T-cell (primary cell): ENCODE measurements at regions not wholly inside any gene's neighbourhood (a gene's known extent, or its start where the extent isn't known, plus 50 kb on each side); places are given as distances from the start of the nearest gene placed in this dataset.

Source experiments
- ATAC-seq, 4 experiments: fragments of 200-7000 bp in 3 of 4; fragments of 150-1000 bp in 1 of 4; cut with Tn5 transposase; replicated peaks in 1 of 4; 1 replicate in 3 of 4; 2 replicates in 1 of 4; pipeline ENCODE4 v1.10.0; 2021; ENCODE audit warnings: moderate library complexity in 3 of 4, mild to moderate bottlenecking in 2 of 4, moderate number of reproducible peaks in 1 of 4
- CTCF ChIA-PET, 2 donors: fragments of 300-600 bp; sonication (Branson Sonifier 250); formaldehyde crosslinking; loops; one replicate each; lab custom pipeline; 2022; ENCODE audit warnings: antibody characterized with exemption in 2 of 2; lab: Charles Lee
- POLR2A ChIA-PET, 2 donors: fragments of 300-600 bp; sonication (Branson Sonifier 250); formaldehyde crosslinking; loops; one replicate each; lab custom pipeline; 2022; ENCODE audit warnings: antibody characterized with exemption in 2 of 2; lab: Charles Lee
- DNase-seq, 35 experiments: peaks; one replicate each; pipeline versions ENCODE4 v3.0.0 to v3.0.0-alpha.2; 2013 to 2023
- H3K27ac ChIP-seq: one replicate; pipeline ENCODE4 v1.5.1; 2013; ENCODE audit warnings: low read length
- H3K27me3 ChIP-seq, 2 experiments: replicated peaks in 1 of 2; 1 replicate in 1 of 2; 2 replicates in 1 of 2; pipeline versions ENCODE4 v1.6.1 to v1.7.0; 2013; ENCODE audit warnings: low read length in 1 of 2, mixed read lengths in 1 of 2; ENCODE audit not compliant: control insufficient read depth in 2 of 2, insufficient read depth in 2 of 2; ENCODE audit errors: extremely low read depth in 1 of 2
- H3K36me3 ChIP-seq, 2 donors: 1 replicate in 1 of 2; 2 replicates in 1 of 2; pipeline versions ENCODE4 v1.6.1 to v1.7.0; 2013; ENCODE audit warnings: low read length in 1 of 2; ENCODE audit not compliant: control insufficient read depth in 2 of 2, insufficient read depth in 1 of 2; ENCODE audit errors: extremely low read depth in 1 of 2
- H3K4me1 ChIP-seq, 2 experiments: 1 replicate in 1 of 2; 2 replicates in 1 of 2; pipeline versions ENCODE4 v1.6.1 to v1.7.0; 2013; ENCODE audit warnings: low read length in 2 of 2, mixed read lengths in 1 of 2; ENCODE audit not compliant: insufficient read depth in 2 of 2, control insufficient read depth in 1 of 2; ENCODE audit errors: extremely low read depth in 1 of 2
- H3K4me3 ChIP-seq, 2 donors: 1 replicate in 1 of 2; 2 replicates in 1 of 2; pipeline versions ENCODE4 v1.5.1 to v1.7.0; 2013; ENCODE audit warnings: mild to moderate bottlenecking in 2 of 2, low read length in 1 of 2, moderate library complexity in 1 of 2; ENCODE audit not compliant: control insufficient read depth in 1 of 2; ENCODE audit errors: extremely low read depth in 1 of 2
- H3K9me3 ChIP-seq: 2 replicates; pipeline ENCODE4 v1.7.0; 2013
- H3K27ac Mint-ChIP-seq, 2 donors: one replicate each; pipeline ENCODE4 v1.8.0; 2020 to 2021; ENCODE audit warnings: mild to moderate bottlenecking in 2 of 2, mixed read lengths in 2 of 2
- H3K27me3 Mint-ChIP-seq, 2 donors: one replicate each; pipeline ENCODE4 v1.8.0; 2021 to 2022; ENCODE audit warnings: mixed read lengths in 2 of 2
- H3K36me3 Mint-ChIP-seq: one replicate; pipeline ENCODE4 v1.8.0; 2021; ENCODE audit warnings: mixed read lengths
- H3K4me1 Mint-ChIP-seq, 3 donors: one replicate each; pipeline ENCODE4 v1.8.0; 2020 to 2022; ENCODE audit warnings: mixed read lengths in 3 of 3, mild to moderate bottlenecking in 1 of 3
- H3K4me3 Mint-ChIP-seq, 3 donors: one replicate each; pipeline ENCODE4 v1.8.0; 2020 to 2022; ENCODE audit warnings: mild to moderate bottlenecking in 3 of 3, mixed read lengths in 3 of 3, moderate library complexity in 3 of 3
- H3K9me3 Mint-ChIP-seq, 3 donors: one replicate each; pipeline ENCODE4 v1.8.0; 2020 to 2022; ENCODE audit warnings: mixed read lengths in 3 of 3
- WGBS: methylation state at CpG from one replicate; pipeline ENCODE4 v1.1.5; 2013; ENCODE audit warnings: missing lambda C conversion rate; ENCODE audit not compliant: insufficient coverage; 5-methylcytosine and 5-hydroxymethylcytosine counted together

DNA sequence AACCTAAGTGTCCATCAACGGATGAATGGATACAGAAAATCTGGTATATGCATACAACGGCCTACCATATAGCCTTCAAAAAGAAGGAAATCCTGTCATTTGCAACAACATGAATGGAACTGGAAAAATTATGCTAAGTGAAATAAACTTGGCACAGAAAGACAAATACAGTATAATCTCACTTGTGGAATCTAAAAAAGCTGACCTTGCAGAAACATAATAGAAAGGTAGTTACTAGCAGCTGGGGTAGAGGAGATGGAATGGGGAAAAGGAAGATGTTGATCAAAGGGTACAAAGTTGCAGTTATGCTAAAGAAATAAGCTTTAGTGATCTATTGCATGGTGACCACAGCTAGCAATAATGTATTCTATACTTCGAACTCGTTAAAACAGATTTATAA lies 444.1 kb downstream of the OCA2 start:
- Histone ChIP-seq H3K27me3 (no peaks in the 10 kb centered on the region), H3K9me3 (no peaks in the 10 kb centered on the region), H3K4me3 (no peak overlapping the region), H3K36me3 (no peaks in the 10 kb centered on the region), H3K4me1 (no peaks in the 10 kb centered on the region), H3K27ac (no peak overlapping the region)
- DNase-seq (no peak), ATAC-seq (no peak)
- ChIA-PET CTCF (no interaction called here), POLR2A (no interaction called here)
- no peaks in the 10 kb centered on the region for H3K4me1 Mint-ChIP-seq
- no peak overlapping the region for H3K27ac Mint-ChIP-seq
- H3K9me3 Mint-ChIP-seq = peaks cover 7 to 18% (median 7%) of the 10 kb centered on the region in 3 donors
- no peaks in the 10 kb centered on the region for H3K36me3 Mint-ChIP-seq
- no peaks in the 10 kb centered on the region for H3K27me3 Mint-ChIP-seq
- WGBS = no CpG with 5 or more reads among the region's 4 CpGs
- no peak overlapping the region for H3K4me3 Mint-ChIP-seq

DNA sequence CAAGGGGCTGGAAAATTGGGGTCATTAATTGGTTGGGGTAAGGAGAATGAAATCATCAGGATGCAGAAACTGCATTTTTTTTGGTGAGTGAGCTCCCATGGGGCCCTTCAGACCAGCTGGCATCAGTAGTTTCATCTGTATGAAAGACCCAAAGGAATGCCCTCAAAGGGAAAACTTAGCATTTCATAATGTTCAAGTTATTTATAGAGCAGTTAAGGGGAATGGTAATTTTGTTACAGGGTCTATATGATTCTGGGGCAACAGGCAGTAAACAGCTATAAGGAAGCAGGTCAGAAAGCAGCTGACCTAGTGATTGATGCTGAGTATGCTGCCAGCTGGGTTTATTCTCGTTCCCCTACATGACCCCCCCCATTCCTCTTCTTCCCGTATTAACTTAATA lies 448.9 kb downstream of the OCA2 start:
- DNase-seq (no peak), ATAC-seq (no peak)
- no peak overlapping the region for H3K27ac ChIP-seq
- H3K9me3 ChIP-seq = no peaks in the 10 kb centered on the region
- Mint-ChIP-seq H3K4me1 (no peaks in the 10 kb centered on the region), H3K27ac (no peak overlapping the region), H3K4me3 (no peak overlapping the region), H3K36me3 (no peaks in the 10 kb centered on the region), H3K9me3 (peaks cover 6 to 7% (median 6%) of the 10 kb centered on the region in 3 donors), H3K27me3 (no peaks in the 10 kb centered on the region)
- CTCF ChIA-PET = no interaction called here
- H3K4me1 ChIP-seq = no peaks in the 10 kb centered on the region
- no CpG with 5 or more reads among the region's 2 CpGs for WGBS
- POLR2A ChIA-PET = no interaction called here
- H3K36me3 ChIP-seq = no peaks in the 10 kb centered on the region
- no peak overlapping the region for H3K4me3 ChIP-seq
- H3K27me3 ChIP-seq = no peaks in the 10 kb centered on the region

DNA sequence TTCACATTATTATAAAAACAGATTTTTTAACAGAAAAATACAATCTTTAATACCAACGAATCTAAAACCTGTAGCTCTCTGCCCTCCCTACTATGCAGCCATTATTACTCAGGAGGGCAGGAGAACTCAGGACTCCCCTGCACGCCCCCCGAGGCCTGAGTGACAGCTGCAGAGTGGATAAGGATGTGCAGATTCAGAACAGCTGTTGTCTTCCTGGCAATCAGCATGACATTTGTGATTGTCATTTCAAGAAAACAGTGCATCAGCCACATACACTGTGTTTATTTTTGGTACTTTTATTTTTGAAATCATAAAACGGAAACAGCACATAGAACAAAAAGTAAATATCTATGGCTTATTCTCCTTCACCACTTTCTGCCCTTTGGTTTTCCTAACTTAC lies 450.8 kb downstream of the OCA2 start:
- no peaks in the 10 kb centered on the region for H3K4me1 Mint-ChIP-seq
- H3K27ac ChIP-seq = no peak overlapping the region
- no peak overlapping the region for H3K4me3 ChIP-seq
- no peaks in the 10 kb centered on the region for H3K9me3 ChIP-seq
- no peak overlapping the region for H3K4me3 Mint-ChIP-seq
- H3K27me3 ChIP-seq = no peaks in the 10 kb centered on the region
- peaks cover under 1 to 16% (median 8%) of the 10 kb centered on the region in 3 donors for H3K9me3 Mint-ChIP-seq
- H3K36me3 Mint-ChIP-seq = no peaks in the 10 kb centered on the region
- H3K27me3 Mint-ChIP-seq = no peaks in the 10 kb centered on the region
- ChIA-PET POLR2A (no interaction called here), CTCF (interaction anchor here in 1 of 2 donors (0.6 kb wide), 1 partner anchor 12 kb away, joined by 3 read pairs; no protein-coding TSS in a partner anchor)
- ATAC-seq (no peak), DNase-seq (no peak)
- no peaks in the 10 kb centered on the region for H3K4me1 ChIP-seq
- no peaks in the 10 kb centered on the region for H3K36me3 ChIP-seq
- no peak overlapping the region for H3K27ac Mint-ChIP-seq
- no CpG with 5 or more reads among the region's 4 CpGs for WGBS

DNA sequence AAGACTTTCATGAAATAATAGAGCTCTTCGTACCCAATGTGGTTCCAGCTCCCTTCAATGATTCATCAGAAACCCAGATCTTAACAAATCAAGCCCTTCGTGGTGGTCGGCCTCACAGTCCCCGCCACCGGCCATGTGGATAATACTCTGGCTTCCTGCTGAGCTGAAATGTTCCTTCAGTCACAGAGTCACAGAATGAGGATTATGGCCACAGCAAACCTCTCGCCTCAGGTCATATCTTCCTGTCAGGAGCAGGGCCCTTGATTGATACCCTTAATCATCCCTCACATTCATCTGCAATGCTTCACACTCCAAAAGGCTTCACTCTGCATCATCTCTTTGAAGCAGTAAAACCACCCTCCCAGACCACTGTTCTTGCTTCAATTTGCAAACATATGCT lies 452.6 kb downstream of the OCA2 start:
- no peaks in the 10 kb centered on the region for H3K36me3 ChIP-seq
- H3K4me1 Mint-ChIP-seq = no peaks in the 10 kb centered on the region
- H3K27me3 ChIP-seq = no peaks in the 10 kb centered on the region
- no peaks in the 10 kb centered on the region for H3K9me3 ChIP-seq
- WGBS = 88% methylated on average over 4 of the region's 6 CpGs
- no peaks in the 10 kb centered on the region for H3K27me3 Mint-ChIP-seq
- no peak overlapping the region for H3K27ac Mint-ChIP-seq
- no peaks in the 10 kb centered on the region for H3K36me3 Mint-ChIP-seq
- H3K4me3 Mint-ChIP-seq = no peak overlapping the region
- H3K9me3 Mint-ChIP-seq = peaks cover 17 to 29% (median 20%) of the 10 kb centered on the region in 3 donors
- H3K4me1 ChIP-seq = no peaks in the 10 kb centered on the region
- no peak overlapping the region for H3K27ac ChIP-seq
- no peak overlapping the region for H3K4me3 ChIP-seq
- no peak for DNase-seq
- CTCF ChIA-PET = interaction anchor here in 1 of 2 donors (0.6 kb wide), 1 partner anchor 14 kb away, joined by 4 read pairs; no protein-coding TSS in a partner anchor
- no peak for ATAC-seq
- POLR2A ChIA-PET = no interaction called here

DNA sequence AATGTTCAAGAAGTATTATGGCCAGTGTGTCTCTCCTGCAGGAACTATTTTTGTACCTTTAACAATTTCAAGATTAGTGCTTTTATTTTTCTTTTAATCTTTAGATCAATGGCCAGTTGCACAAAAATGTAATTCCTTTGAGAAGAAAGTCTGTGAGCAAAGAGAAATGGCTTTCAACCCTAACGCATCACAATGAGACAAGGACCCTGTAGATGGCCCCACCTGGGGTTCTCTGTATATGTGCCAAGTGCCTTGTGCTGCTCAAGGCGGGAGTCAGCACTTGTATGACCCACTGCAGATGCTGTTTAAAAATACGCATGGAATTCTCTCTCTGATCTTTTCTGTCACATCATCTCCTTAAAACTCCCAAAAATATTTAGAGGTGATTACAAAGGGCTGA lies 453.4 kb downstream of the OCA2 start:
- no peaks in the 10 kb centered on the region for H3K27me3 Mint-ChIP-seq
- no peaks in the 10 kb centered on the region for H3K27me3 ChIP-seq
- whole genome bisulfite sequencing = no CpG with 5 or more reads among the region's 3 CpGs
- ChIA-PET CTCF (no interaction called here), POLR2A (no interaction called here)
- H3K36me3 ChIP-seq = no peaks in the 10 kb centered on the region
- H3K36me3 Mint-ChIP-seq = no peaks in the 10 kb centered on the region
- no peaks in the 10 kb centered on the region for H3K9me3 ChIP-seq
- no peaks in the 10 kb centered on the region for H3K4me1 Mint-ChIP-seq
- H3K4me3 Mint-ChIP-seq = no peak overlapping the region
- no peak overlapping the region for H3K27ac ChIP-seq
- H3K9me3 Mint-ChIP-seq = peaks cover 18 to 34% (median 26%) of the 10 kb centered on the region in 3 donors
- ATAC-seq = no peak
- no peak overlapping the region for H3K4me3 ChIP-seq
- no peak for DNase-seq
- no peak overlapping the region for H3K27ac Mint-ChIP-seq
- no peaks in the 10 kb centered on the region for H3K4me1 ChIP-seq

DNA sequence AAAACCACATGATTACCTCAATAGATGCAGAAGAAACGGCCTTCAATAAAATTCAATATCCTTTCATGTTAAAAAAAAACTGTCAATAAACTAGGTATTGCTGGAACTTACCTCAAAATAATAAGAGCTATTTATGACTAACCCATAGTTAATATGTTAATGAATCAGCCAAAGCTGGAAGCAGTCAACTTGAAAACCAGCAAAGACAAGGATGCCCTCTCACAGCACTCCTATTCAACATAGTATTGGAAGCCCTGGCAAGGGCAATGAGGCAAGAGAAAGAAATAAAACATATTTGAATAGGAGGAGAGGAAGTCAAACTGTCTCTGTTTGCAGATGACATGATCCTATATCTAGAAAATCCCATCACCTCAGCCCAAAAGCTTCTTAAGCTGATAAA lies 456.1 kb downstream of the OCA2 start:
- Mint-ChIP-seq H3K4me1 (no peaks in the 10 kb centered on the region), H3K4me3 (no peak overlapping the region), H3K9me3 (peaks cover 22 to 48% (median 33%) of the 10 kb centered on the region in 3 donors), H3K27ac (no peak overlapping the region), H3K27me3 (no peaks in the 10 kb centered on the region), H3K36me3 (no peaks in the 10 kb centered on the region)
- ChIA-PET CTCF (no interaction called here), POLR2A (no interaction called here)
- ATAC-seq (no peak), DNase-seq (no peak)
- no CpG with 5 or more reads among the region's 1 CpG for WGBS
- Histone ChIP-seq H3K4me3 (no peak overlapping the region), H3K27me3 (peaks cover 0 to 3% of the 10 kb centered on the region in 2 experiments), H3K9me3 (no peaks in the 10 kb centered on the region), H3K27ac (no peak overlapping the region), H3K4me1 (no peaks in the 10 kb centered on the region), H3K36me3 (no peaks in the 10 kb centered on the region)

DNA sequence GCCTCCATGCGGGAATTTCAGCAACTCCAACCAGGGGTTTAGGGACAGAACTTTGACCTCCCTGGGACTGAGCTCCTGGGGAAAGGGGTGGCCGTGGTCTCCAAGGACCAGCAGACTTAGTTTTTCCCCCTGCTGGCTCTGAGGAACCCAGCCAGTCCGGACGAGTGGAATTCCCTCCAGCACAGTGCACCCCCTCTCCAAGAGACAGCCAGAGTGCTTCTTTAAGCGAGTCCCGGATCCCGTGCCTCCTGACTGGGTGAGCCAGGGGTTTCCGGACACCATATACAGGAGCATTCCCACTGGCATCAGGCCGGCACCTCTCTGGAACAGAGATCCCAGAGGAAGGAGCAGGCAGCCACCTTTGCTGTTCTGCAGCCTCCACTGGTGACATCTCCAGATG lies 459.5 kb downstream of the OCA2 start:
- ATAC-seq = no peak
- peaks cover 22 to 49% (median 38%) of the 10 kb centered on the region in 3 donors for H3K9me3 Mint-ChIP-seq
- no peaks in the 10 kb centered on the region for H3K36me3 Mint-ChIP-seq

More for the DNA sequence above, 459.5 kb downstream of the OCA2 start:
- no peak overlapping the region for H3K27ac Mint-ChIP-seq
- Histone ChIP-seq H3K4me1 (no peaks in the 10 kb centered on the region), H3K4me3 (no peak overlapping the region), H3K27ac (no peak overlapping the region), H3K27me3 (peaks cover 0 to 3% of the 10 kb centered on the region in 2 experiments), H3K36me3 (no peaks in the 10 kb centered on the region), H3K9me3 (no peaks in the 10 kb centered on the region)
- POLR2A ChIA-PET = no interaction called here
- DNase-seq = no peak
- CTCF ChIA-PET = no interaction called here
- WGBS = 88% methylated on average over 6 of the region's 9 CpGs
- no peak overlapping the region for H3K4me3 Mint-ChIP-seq
- no peaks in the 10 kb centered on the region for H3K4me1 Mint-ChIP-seq
- no peaks in the 10 kb centered on the region for H3K27me3 Mint-ChIP-seq
